Astrocyte of the cerebellum (primary cell): ENCODE measurements at regions not wholly inside any gene's neighbourhood (a gene's known extent, or its start where the extent isn't known, plus 50 kb on each side); places are given as distances from the start of the nearest gene placed in this dataset.
"Not testable (repeated sequence)": the region's sequence is repeated elsewhere in the genome, so short reads cannot be mapped to it uniquely, and the experiment has no call there.

Experiments used
- DNase-seq: peaks from one replicate; pipeline ENCODE4 v3.0.0-alpha.2; 2011; ENCODE audit warnings: low read depth
- H3K4me3 ChIP-seq: 2 replicates; pipeline ENCODE4 v1.5.1; 2011; ENCODE audit warnings: mild to moderate bottlenecking, low read depth, low read length, moderate library complexity
- CTCF ChIP-seq: IDR thresholded peaks from 2 replicates; pipeline ENCODE4 v1.5.1; 2012; ENCODE audit warnings: low read length, low read depth, moderate library complexity, mild to moderate bottlenecking; ENCODE audit errors: missing control alignments
- in situ Hi-C: cut with HindIII; loops from 2 replicates; pipeline ENCODE4 v1.10.0; 2017; ENCODE audit warnings: low sequenced_read_pairs

- DNase-seq = no peak
- in situ Hi-C loops = no loop called here
- no peak overlapping the region for H3K4me3 ChIP-seq
- TF ChIP-seq CTCF = no peak
These were observed 493.1 kb upstream of the MAP3K7 start for GRCh38 chr6:91079969-91080368.

GRCh38 chr6:91075244-91075976, 488.5 kb upstream of the MAP3K7 start:
- H3K4me3 ChIP-seq = no peak overlapping the region
- no peak for TF ChIP-seq CTCF
- no peak for DNase-seq
- in situ Hi-C loops = no loop called here

DNA sequence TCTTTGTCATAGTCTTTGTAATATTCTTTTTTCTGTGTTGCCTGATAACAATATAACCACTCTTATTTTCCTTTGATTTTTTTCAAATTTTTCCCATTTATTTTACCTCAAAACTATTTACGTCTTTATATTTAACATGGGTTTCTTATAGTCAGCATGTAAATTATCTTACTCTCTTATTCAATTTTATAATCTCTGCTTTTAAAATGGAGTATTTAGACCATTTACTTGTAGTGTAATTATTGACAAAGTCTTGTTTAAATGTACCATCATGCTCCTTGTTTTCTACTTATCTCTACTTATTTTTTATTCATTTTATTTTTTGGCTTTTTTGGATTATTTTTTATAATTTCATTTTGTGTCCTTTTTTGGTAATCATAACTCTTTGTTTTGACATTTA, 476.5 kb upstream of the MAP3K7 start:
- no peak overlapping the region for H3K4me3 ChIP-seq
- DNase-seq = no peak
- in situ Hi-C loops = no loop called here
- no peak for TF ChIP-seq CTCF

- TF ChIP-seq CTCF = no peak
- DNase-seq = no peak
- in situ Hi-C loops = no loop called here
- H3K4me3 ChIP-seq = no peak overlapping the region
These were observed 470.8 kb upstream of the MAP3K7 start for GRCh38 chr6:91057689-91058088.

- TF ChIP-seq CTCF = no peak
- H3K4me3 ChIP-seq = no peak overlapping the region
- in situ Hi-C loops = no loop called here
- no peak for DNase-seq
These were observed 469.1 kb upstream of the MAP3K7 start for GRCh38 chr6:91055959-91056358.

DNA sequence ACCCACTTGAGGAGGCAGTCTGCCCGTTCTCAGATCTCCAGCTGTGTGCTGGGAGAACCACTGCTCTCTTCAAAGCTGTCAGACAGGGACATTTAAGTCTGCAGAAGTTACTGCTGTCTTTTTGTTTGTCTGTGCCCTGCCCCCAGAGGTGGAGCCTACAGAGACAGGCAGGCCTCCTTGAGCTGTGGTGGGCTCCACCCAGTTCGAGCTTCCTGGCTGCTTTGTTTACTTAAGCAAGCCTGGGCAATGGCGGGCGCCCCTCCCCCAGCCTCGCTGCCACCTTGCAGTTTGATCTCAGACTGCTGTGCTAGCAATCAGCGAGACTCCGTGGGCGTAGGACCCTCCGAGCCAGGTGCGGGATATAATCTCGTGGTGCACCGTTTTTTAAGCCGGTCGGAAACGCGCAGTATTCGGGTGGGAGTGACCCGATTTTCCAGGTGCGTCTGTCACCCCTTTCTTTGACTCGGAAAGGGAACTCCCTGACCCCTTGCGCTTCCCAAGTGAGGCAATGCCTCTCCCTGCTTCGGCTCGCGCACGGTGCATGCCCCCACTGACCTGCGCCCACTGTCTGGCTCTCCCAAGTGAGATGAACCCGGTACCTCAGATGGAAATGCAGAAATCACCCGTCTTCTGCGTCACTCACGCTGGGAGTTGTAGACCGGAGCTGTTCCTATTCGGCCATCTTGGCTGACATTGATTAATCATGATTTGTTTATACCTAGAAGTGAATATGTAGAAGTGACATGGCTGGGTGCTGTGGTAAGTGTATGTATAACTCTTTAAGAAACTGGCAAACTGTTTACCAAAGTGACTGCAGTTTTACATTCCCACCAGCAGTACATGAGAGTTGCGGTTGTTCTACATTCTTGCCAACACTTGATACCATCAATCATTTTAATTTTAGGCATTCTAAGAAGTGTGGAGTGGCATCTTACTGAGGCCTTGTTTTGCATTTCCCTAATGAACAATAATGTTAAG, 465.9 kb upstream of the MAP3K7 start:
- DNase-seq, in situ Hi-C loops: not testable (repeated sequence)

DNA sequence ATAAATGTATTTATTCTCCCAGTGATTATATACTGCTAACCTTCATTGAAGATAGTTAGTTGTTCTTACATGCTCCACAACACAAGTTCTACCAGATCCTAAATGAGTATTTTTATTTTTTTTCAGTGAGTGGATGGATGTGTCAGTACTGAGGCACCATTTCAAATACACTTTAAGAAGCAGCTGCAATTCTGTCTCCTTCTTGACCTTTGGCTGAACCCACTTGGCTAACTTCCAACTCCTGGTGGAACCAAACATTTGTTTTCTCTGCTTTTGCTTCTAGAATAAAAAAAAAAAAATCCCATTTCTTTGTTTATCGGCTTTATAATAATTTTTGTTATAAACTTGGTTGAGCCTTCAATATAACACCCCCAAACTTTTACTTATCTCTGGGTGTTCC, 458.3 kb upstream of the MAP3K7 start:
- DNase-seq = peak; percentile 9
- in situ Hi-C loops = no loop called here

More for the DNA sequence above, 465.9 kb upstream of the MAP3K7 start:
- not testable (repeated sequence) for H3K4me3 ChIP-seq

More for the DNA sequence above, 458.3 kb upstream of the MAP3K7 start:
- TF ChIP-seq CTCF = no peak
- no peak overlapping the region for H3K4me3 ChIP-seq
